AG09309 (cell line): ENCODE measurements at regions not wholly inside any gene's neighbourhood (a gene's known extent, or its start where the extent isn't known, plus 50 kb on each side); places are given as distances from the start of the nearest gene placed in this dataset.

Source experiments
- DNase-seq: peaks from one replicate; pipeline ENCODE4 v3.0.0-alpha.2; 2010; ENCODE audit warnings: low read depth
- H3K4me3 ChIP-seq: 2 replicates; pipeline ENCODE4 v1.5.1; 2011; ENCODE audit warnings: mild to moderate bottlenecking, low read depth, low read length, moderate library complexity; ENCODE audit not compliant: control insufficient read depth
- CTCF ChIP-seq: IDR thresholded peaks from 2 replicates; pipeline ENCODE4 v1.5.1; 2011; ENCODE audit warnings: mild to moderate bottlenecking, low read depth, low read length, inconsistent platforms; ENCODE audit not compliant: insufficient read depth, control insufficient read depth; ENCODE audit errors: missing control alignments

DNA sequence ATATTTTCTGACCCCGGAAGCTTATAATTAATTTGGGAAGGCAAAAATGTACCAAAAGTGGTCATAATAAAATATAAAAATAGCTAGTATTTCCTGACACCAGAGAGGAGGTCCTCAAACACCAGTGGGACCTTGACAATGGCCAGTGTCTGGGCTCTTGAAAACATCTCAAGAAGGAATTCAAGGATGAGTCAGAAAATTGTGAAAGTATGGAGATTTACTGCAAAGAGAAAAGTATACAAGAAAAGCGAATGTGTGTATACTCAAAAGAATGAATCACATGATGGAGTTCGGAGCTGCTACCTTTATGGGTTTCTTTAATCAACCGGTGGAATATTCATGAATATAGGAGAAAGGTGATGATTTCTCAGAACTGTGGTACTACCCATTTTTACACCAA, 1709.0 kb upstream of the WWC1 start:
- H3K4me3 ChIP-seq = no peak overlapping the region
- no peak for DNase-seq
- no peak for TF ChIP-seq CTCF

DNA sequence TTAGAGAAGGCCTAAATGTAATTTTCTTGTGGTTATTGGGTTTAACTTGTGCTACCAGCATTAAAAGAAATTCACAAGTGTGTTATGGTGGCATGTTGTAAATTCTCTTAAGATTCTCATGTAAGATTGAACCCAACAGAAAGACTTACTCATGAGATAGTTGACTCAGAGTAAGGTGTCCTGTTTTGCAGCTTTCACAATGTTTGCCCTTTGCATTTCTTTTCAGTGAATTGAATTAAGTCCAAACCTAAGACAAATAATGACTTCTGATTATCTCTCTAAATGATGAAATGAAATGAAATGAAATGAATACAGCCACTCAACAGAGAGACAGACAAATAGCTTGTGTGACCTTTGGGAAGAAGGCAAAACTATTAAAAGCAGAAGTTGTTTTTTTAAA, 1696.9 kb upstream of the WWC1 start:
- TF ChIP-seq CTCF = no peak
- no peak overlapping the region for H3K4me3 ChIP-seq
- no peak for DNase-seq

DNA sequence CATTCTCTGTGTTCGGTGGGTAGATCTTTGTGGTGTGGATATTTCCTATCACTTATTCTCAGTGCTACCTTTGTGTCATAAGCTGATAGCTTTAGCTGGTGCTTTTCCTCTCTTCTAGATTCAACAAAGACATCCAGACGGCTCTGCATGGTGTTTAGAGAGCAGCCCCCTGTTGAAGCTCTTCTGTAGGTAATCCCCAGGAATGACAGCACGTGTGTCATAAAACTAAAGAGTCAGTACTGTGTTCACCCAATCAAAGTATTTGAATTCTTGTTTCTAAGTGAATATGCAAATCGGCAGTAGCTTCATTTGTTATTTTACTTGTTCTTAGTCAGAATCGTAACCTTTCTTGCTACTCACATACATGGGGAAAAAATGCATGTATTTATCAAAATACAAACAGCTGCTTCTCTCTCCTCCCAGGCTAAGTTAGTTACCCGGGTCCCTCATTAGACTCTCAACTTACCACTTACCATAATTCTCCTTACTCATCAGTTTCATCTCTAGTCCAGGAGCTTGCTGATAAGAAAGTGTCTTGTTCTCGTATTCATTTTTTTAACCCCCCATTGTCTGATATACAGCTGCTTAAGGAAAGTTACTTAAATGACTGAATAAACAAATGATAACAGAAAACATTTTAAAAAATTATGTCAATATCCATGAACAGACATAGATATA, 1696.0 kb upstream of the WWC1 start:
- DNase-seq = no peak
- H3K4me3 ChIP-seq = no peak overlapping the region
- no peak for TF ChIP-seq CTCF

DNA sequence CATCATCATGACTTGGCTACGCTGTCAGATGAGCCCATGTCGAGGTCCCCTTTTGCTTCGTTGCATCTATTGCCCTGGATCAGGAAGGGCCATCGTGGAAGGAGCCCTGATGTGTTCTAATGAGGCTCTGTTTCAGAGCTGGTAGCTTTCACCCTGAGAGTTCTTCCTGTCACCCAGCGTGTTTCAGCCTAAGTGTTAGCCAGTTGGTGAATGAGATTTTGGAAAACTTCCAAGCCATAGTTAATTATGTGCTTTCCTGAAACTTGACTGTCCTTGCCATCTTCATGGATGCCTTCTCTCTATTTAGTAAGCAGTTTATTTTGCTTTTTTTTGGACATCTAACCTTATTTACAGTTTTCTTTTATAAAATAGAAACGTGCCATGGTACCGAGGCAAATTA, 1695.4 kb upstream of the WWC1 start:
- DNase-seq = no peak
- no peak overlapping the region for H3K4me3 ChIP-seq
- no peak for TF ChIP-seq CTCF

GRCh38 chr5:166602271-166602670, 1689.2 kb upstream of the WWC1 start:
- H3K4me3 ChIP-seq = no peak overlapping the region
- no peak for TF ChIP-seq CTCF
- DNase-seq = no peak

DNA sequence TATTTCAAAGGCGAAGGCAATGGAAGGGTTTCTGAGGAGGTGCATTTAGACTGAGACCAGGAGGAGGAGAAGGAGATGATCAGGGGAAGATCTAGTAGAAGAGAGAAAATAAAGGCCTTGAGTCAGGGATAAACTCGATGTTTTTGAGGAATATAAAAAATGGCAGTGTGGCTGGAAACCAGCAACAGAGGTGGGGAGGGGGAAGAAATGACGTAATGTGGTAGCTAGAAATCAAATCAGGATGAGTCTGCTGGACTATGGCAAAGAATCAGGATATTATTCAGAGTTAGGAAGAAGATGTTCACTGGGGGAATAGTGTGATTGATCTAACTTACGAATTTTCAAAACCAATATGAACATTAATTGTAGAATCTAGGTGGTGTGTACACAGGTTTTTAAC, 1673.9 kb upstream of the WWC1 start:
- no peak overlapping the region for H3K4me3 ChIP-seq
- no peak for TF ChIP-seq CTCF
- no peak for DNase-seq

DNA sequence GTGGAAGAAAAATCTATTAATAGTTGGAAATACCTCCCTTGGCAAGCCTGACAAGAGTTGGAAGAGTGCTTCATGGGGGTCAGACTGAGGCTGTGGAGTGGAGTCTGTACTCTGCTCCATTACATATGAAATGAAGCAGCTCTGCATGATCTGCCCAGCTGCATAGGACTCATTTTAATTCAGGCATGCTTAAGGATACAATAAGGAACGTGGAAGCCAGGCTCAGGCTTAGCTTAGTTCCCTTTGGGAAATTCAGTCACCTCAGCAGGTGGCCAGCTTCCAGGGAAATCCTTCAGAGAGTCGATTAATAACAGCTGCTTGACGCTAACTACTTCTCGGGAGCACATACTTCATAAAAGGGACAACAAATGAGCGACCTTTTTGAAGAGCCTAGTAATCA, 1672.9 kb upstream of the WWC1 start:
- H3K4me3 ChIP-seq = no peak overlapping the region
- no peak for DNase-seq
- TF ChIP-seq CTCF = no peak
